DND-41 (cell line): ENCODE measurements at regions not wholly inside any gene's neighbourhood (a gene's known extent, or its start where the extent isn't known, plus 50 kb on each side); places are given as distances from the start of the nearest gene placed in this dataset.

Experiments
- ATAC-seq: fragments of 200-7000 bp; cut with Tn5 transposase; 3 replicates; pipeline ENCODE4 v1.9.1; 2021; ENCODE audit warnings: low read depth; ENCODE audit not compliant: insufficient read depth
- DNase-seq: peaks from one replicate; pipeline ENCODE4 v3.0.0-alpha.2; 2020
- H2AFZ ChIP-seq: 2 replicates; pipeline ENCODE4 v1.6.0; 2012; ENCODE audit warnings: low read depth, low read length
- H3K27ac ChIP-seq: 2 replicates; pipeline ENCODE4 v1.5.1; 2012; ENCODE audit warnings: low read length, inconsistent platforms
- H3K27me3 ChIP-seq: fragments of 200-600 bp; sonication (generic); 2 replicates; pipeline ENCODE4 v1.6.0; 2012; ENCODE audit warnings: low read length, mild to moderate bottlenecking, inconsistent platforms; ENCODE audit not compliant: insufficient read depth, poor library complexity
- H3K36me3 ChIP-seq: 2 replicates; pipeline ENCODE4 v1.5.1; 2012; ENCODE audit warnings: low read length, inconsistent platforms; ENCODE audit not compliant: insufficient read depth
- H3K4me1 ChIP-seq: 2 replicates; pipeline ENCODE4 v1.5.1; 2012; ENCODE audit warnings: mild to moderate bottlenecking, low read length; ENCODE audit not compliant: insufficient read depth
- H3K4me2 ChIP-seq: 2 replicates; pipeline ENCODE4 v1.6.0; 2012; ENCODE audit warnings: mild to moderate bottlenecking, moderate library complexity, low read length, inconsistent platforms; ENCODE audit not compliant: insufficient read depth
- H3K4me3 ChIP-seq, 2 experiments: fragments of 200-600 bp in 1 of 2; shearing (Covaris generic) in 1 of 2; 2 replicates each; pipeline ENCODE4 v1.5.1; 2012 to 2016; ENCODE audit warnings: inconsistent platforms in 2 of 2, low read length in 2 of 2, mild to moderate bottlenecking in 2 of 2, low read depth in 1 of 2, moderate library complexity in 1 of 2
- H3K79me2 ChIP-seq: 2 replicates; pipeline ENCODE4 v1.6.0; 2012; ENCODE audit warnings: low read length, inconsistent platforms; ENCODE audit not compliant: insufficient read depth
- H3K9ac ChIP-seq: 2 replicates; pipeline ENCODE4 v1.6.0; 2012; ENCODE audit warnings: low read depth, mild to moderate bottlenecking, inconsistent platforms, low read length, moderate library complexity
- H3K9me3 ChIP-seq: 2 replicates; pipeline ENCODE4 v1.5.1; 2012; ENCODE audit warnings: low read length, moderate library complexity, mild to moderate bottlenecking, inconsistent platforms; ENCODE audit not compliant: insufficient read depth, severe bottlenecking
- H4K20me1 ChIP-seq: 2 replicates; pipeline ENCODE4 v1.6.0; 2012; ENCODE audit warnings: low read length; ENCODE audit not compliant: insufficient read depth
- CTCF ChIP-seq: IDR thresholded peaks from 2 replicates; pipeline ENCODE4 v1.5.1; 2012; ENCODE audit warnings: borderline replicate concordance, low read length, moderate library complexity, mild to moderate bottlenecking; ENCODE audit not compliant: poor library complexity, severe bottlenecking; ENCODE audit errors: extremely low read depth
- EZH2 ChIP-seq: IDR thresholded peaks from 3 replicates; pipeline ENCODE4 v1.6.1; 2012; ENCODE audit warnings: borderline replicate concordance, low read depth, mild to moderate bottlenecking, moderate library complexity, low read length, inconsistent platforms; ENCODE audit not compliant: severe bottlenecking

GRCh38 chr14:96666088-96666487, 131.1 kb upstream of the VRK1 start:
- DNase-seq = no peak
- Histone ChIP-seq H3K36me3 (no peaks in the 10 kb centered on the region), H2AFZ (no peak overlapping the region), H4K20me1 (no peaks in the 10 kb centered on the region), H3K4me2 (no peak overlapping the region), H3K27me3 (peaks cover 14% of the 10 kb centered on the region), H3K27ac (no peak overlapping the region), H3K79me2 (no peaks in the 10 kb centered on the region), H3K4me3 (no peak overlapping the region), H3K9me3 (no peaks in the 10 kb centered on the region), H3K9ac (no peak overlapping the region), H3K4me1 (no peaks in the 10 kb centered on the region)
- no peak for TF ChIP-seq EZH2
- TF ChIP-seq CTCF = peak; percentile 33
- ATAC-seq = no peak

GRCh38 chr14:96670391-96670790, 126.8 kb upstream of the VRK1 start:
- Histone ChIP-seq H3K79me2 (no peaks in the 10 kb centered on the region), H3K4me3 (no peak overlapping the region), H3K4me2 (no peak overlapping the region), H3K27ac (no peak overlapping the region), H3K9ac (no peak overlapping the region), H3K27me3 (peaks cover 4% of the 10 kb centered on the region), H2AFZ (no peak overlapping the region), H4K20me1 (no peaks in the 10 kb centered on the region), H3K9me3 (no peaks in the 10 kb centered on the region), H3K36me3 (no peaks in the 10 kb centered on the region), H3K4me1 (no peaks in the 10 kb centered on the region)
- DNase-seq = no peak
- ATAC-seq = no peak
- TF ChIP-seq EZH2 (no peak), CTCF (no peak)

- Histone ChIP-seq H2AFZ (no peak overlapping the region), H3K36me3 (no peaks in the 10 kb centered on the region), H3K4me3 (no peak overlapping the region), H3K4me2 (no peak overlapping the region), H3K9me3 (no peaks in the 10 kb centered on the region), H3K27me3 (no peaks in the 10 kb centered on the region), H3K4me1 (no peaks in the 10 kb centered on the region), H3K79me2 (no peaks in the 10 kb centered on the region), H3K27ac (no peak overlapping the region), H4K20me1 (no peaks in the 10 kb centered on the region), H3K9ac (no peak overlapping the region)
- DNase-seq = no peak
- ATAC-seq = no peak
- TF ChIP-seq EZH2 (no peak), CTCF (no peak)
These were observed 126.0 kb upstream of the VRK1 start for GRCh38 chr14:96671218-96671617.

GRCh38 chr14:96673706-96674105, 123.5 kb upstream of the VRK1 start:
- ATAC-seq (no peak), DNase-seq (no peak)
- Histone ChIP-seq H3K4me1 (no peaks in the 10 kb centered on the region), H3K79me2 (no peaks in the 10 kb centered on the region), H3K9me3 (no peaks in the 10 kb centered on the region), H3K36me3 (no peaks in the 10 kb centered on the region), H3K9ac (no peak overlapping the region), H3K4me2 (no peak overlapping the region), H3K27ac (no peak overlapping the region), H4K20me1 (no peaks in the 10 kb centered on the region), H3K27me3 (peaks cover 3% of the 10 kb centered on the region), H2AFZ (no peak overlapping the region), H3K4me3 (no peak overlapping the region)
- TF ChIP-seq CTCF (no peak), EZH2 (no peak)
